Breast epithelium (tissue), 3 donors: ENCODE measurements at regions not wholly inside any gene's neighbourhood (a gene's known extent, or its start where the extent isn't known, plus 50 kb on each side); places are given as distances from the start of the nearest gene placed in this dataset.

Experiments
- POLR2AphosphoS5 ChIP-seq, 3 donors: sonication (generic); formaldehyde crosslinking; IDR thresholded peaks; one replicate each; pipeline ENCODE4 v1.6.1; 2017; ENCODE audit warnings: antibody characterized with exemption in 3 of 3
- TF ChIP-seq, protein P1 (sequence below), 3 donors: fragments of 450-650 bp; IDR thresholded peaks; one replicate each; pipeline ENCODE4 v1.5.1; 2016 to 2017; ENCODE audit warnings: antibody characterized with exemption in 3 of 3, mild to moderate bottlenecking in 3 of 3, moderate library complexity in 3 of 3

DNA sequence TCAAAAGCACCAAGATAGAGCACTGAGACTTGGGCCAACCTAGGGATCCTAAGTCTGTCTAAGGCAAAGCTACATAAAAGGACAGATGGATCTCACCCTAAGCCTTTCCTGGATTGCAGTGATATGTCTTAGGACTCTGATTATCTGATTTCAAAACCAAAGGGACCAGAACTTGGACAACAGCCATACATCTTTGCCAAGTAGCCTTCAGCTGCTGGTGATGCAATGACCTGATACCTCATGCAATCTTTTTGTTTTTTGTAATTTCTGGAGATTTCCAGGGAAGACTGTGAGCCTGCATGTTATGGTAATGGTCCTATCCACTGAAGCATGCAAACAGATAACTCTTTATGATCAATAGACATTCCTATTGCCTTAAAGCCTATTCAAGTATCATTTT, 230.4 kb upstream of the MTNR1B start:
- no peak for TF ChIP-seq POLR2AphosphoS5 (IDR thresholded peaks at IDR 0.05)
- TF ChIP-seq, protein P1, sequence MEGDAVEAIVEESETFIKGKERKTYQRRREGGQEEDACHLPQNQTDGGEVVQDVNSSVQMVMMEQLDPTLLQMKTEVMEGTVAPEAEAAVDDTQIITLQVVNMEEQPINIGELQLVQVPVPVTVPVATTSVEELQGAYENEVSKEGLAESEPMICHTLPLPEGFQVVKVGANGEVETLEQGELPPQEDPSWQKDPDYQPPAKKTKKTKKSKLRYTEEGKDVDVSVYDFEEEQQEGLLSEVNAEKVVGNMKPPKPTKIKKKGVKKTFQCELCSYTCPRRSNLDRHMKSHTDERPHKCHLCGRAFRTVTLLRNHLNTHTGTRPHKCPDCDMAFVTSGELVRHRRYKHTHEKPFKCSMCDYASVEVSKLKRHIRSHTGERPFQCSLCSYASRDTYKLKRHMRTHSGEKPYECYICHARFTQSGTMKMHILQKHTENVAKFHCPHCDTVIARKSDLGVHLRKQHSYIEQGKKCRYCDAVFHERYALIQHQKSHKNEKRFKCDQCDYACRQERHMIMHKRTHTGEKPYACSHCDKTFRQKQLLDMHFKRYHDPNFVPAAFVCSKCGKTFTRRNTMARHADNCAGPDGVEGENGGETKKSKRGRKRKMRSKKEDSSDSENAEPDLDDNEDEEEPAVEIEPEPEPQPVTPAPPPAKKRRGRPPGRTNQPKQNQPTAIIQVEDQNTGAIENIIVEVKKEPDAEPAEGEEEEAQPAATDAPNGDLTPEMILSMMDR (IDR thresholded peaks at IDR 0.05), result no peak
